SK-N-SH treated with all-trans-retinoic acid at 6 μM for 48 hours (cell line): ENCODE measurements at regions not wholly inside any gene's neighbourhood (a gene's known extent, or its start where the extent isn't known, plus 50 kb on each side); places are given as distances from the start of the nearest gene placed in this dataset.

Experiments used
- ARNTL ChIP-seq: fragments of 450-650 bp; formaldehyde crosslinking; IDR thresholded peaks from 2 replicates; pipeline ENCODE4 v1.5.0; 2020; ENCODE audit warnings: low read depth, mild to moderate bottlenecking, moderate library complexity, borderline replicate concordance
- CSDC2 ChIP-seq: fragments of 250-450 bp; sonication (Bioruptor Pico); IDR thresholded peaks from 2 replicates; pipeline ENCODE4 v1.5.0; 2020; ENCODE audit warnings: mild to moderate bottlenecking, moderate library complexity
- GLIS3 ChIP-seq: fragments of 250-450 bp; sonication (Bioruptor Pico); IDR thresholded peaks from 2 replicates; pipeline ENCODE4 v1.5.0; 2020; ENCODE audit warnings: mild to moderate bottlenecking, moderate library complexity
- OSR1 ChIP-seq: fragments of 250-450 bp; sonication (Bioruptor Pico); IDR thresholded peaks from 2 replicates; pipeline ENCODE4 v1.8.0; 2022; ENCODE audit warnings: moderate library complexity, mild to moderate bottlenecking, inconsistent platforms
- RARB ChIP-seq: fragments of 250-450 bp; sonication (Bioruptor Pico); IDR thresholded peaks from 2 replicates; pipeline ENCODE4 v1.8.0; 2021; ENCODE audit warnings: mild to moderate bottlenecking, moderate library complexity
- TOX ChIP-seq: fragments of 250-450 bp; sonication (Bioruptor Pico); IDR thresholded peaks from 2 replicates; pipeline ENCODE4 v1.8.0; 2021; ENCODE audit warnings: mild to moderate bottlenecking, moderate library complexity, borderline replicate concordance
- ZFP3 ChIP-seq: fragments of 250-450 bp; sonication (Bioruptor Pico); IDR thresholded peaks from 2 replicates; pipeline ENCODE4 v1.5.0; 2020; ENCODE audit warnings: mild to moderate bottlenecking, moderate library complexity
- ZFP30 ChIP-seq: fragments of 450-650 bp; formaldehyde crosslinking; IDR thresholded peaks from 2 replicates; pipeline ENCODE4 v1.5.0; 2022; ENCODE audit warnings: mild to moderate bottlenecking, moderate library complexity
- ZNF565 ChIP-seq: fragments of 450-650 bp; formaldehyde crosslinking; conservative IDR thresholded peaks from 2 replicates; pipeline ENCODE4 v1.5.0; 2020; ENCODE audit warnings: low read depth, mild to moderate bottlenecking, moderate library complexity
- ZNF70 ChIP-seq: fragments of 450-650 bp; formaldehyde crosslinking; IDR thresholded peaks from 2 replicates; pipeline ENCODE4 v1.5.0; 2020; ENCODE audit warnings: mild to moderate bottlenecking, moderate library complexity
- ZNF8 ChIP-seq: fragments of 450-650 bp; formaldehyde crosslinking; IDR thresholded peaks from 2 replicates; pipeline ENCODE4 v1.5.0; 2020; ENCODE audit warnings: mild to moderate bottlenecking, moderate library complexity
- TF ChIP-seq, protein P1 (sequence below): fragments of 250-450 bp; sonication (Bioruptor Pico); IDR thresholded peaks from 2 replicates; pipeline ENCODE4 v1.5.0; 2020; ENCODE audit warnings: mild to moderate bottlenecking, moderate library complexity
- TF ChIP-seq, protein P2 (sequence below): fragments of 250-450 bp; sonication (Bioruptor Pico); IDR thresholded peaks from 2 replicates; pipeline ENCODE4 v1.8.0; 2020; ENCODE audit warnings: mild to moderate bottlenecking, moderate library complexity, borderline replicate concordance
- TF ChIP-seq, protein P3 (sequence below): fragments of 250-450 bp; sonication (Bioruptor Pico); IDR thresholded peaks from 2 replicates; pipeline ENCODE4 v1.8.0; 2021; ENCODE audit warnings: low read depth, mild to moderate bottlenecking, moderate library complexity, borderline replicate concordance

DNA sequence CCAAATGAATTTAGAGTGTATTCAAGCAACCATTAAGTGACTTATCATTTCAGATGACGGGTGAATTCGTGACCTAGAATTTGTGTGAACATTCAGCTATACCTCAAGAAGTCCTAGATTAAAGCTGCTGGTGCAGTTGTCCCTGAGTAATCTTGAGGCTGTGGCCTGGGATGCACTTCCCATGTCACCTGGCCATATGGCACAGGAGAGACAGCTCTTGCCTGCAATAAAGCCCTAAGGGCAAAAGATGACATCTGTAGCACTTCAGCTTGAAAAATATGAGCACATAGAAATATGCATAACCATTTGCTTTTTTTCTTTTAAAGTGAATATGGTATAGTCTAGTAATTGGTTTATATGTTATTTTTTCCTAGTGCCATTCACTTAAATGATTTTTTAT, 125.8 kb downstream of the FHDC1 start:
- TF ChIP-seq, protein P1, sequence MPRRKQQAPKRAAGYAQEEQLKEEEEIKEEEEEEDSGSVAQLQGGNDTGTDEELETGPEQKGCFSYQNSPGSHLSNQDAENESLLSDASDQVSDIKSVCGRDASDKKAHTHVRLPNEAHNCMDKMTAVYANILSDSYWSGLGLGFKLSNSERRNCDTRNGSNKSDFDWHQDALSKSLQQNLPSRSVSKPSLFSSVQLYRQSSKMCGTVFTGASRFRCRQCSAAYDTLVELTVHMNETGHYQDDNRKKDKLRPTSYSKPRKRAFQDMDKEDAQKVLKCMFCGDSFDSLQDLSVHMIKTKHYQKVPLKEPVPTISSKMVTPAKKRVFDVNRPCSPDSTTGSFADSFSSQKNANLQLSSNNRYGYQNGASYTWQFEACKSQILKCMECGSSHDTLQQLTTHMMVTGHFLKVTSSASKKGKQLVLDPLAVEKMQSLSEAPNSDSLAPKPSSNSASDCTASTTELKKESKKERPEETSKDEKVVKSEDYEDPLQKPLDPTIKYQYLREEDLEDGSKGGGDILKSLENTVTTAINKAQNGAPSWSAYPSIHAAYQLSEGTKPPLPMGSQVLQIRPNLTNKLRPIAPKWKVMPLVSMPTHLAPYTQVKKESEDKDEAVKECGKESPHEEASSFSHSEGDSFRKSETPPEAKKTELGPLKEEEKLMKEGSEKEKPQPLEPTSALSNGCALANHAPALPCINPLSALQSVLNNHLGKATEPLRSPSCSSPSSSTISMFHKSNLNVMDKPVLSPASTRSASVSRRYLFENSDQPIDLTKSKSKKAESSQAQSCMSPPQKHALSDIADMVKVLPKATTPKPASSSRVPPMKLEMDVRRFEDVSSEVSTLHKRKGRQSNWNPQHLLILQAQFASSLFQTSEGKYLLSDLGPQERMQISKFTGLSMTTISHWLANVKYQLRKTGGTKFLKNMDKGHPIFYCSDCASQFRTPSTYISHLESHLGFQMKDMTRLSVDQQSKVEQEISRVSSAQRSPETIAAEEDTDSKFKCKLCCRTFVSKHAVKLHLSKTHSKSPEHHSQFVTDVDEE: no peak
- TF ChIP-seq, protein P2, sequence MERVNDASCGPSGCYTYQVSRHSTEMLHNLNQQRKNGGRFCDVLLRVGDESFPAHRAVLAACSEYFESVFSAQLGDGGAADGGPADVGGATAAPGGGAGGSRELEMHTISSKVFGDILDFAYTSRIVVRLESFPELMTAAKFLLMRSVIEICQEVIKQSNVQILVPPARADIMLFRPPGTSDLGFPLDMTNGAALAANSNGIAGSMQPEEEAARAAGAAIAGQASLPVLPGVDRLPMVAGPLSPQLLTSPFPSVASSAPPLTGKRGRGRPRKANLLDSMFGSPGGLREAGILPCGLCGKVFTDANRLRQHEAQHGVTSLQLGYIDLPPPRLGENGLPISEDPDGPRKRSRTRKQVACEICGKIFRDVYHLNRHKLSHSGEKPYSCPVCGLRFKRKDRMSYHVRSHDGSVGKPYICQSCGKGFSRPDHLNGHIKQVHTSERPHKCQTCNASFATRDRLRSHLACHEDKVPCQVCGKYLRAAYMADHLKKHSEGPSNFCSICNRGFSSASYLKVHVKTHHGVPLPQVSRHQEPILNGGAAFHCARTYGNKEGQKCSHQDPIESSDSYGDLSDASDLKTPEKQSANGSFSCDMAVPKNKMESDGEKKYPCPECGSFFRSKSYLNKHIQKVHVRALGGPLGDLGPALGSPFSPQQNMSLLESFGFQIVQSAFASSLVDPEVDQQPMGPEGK (CRISPR knock-in tag): no peak
- no peak for TF ChIP-seq RARB (CRISPR knock-in tag)
- no peak for TF ChIP-seq ZFP3 (CRISPR knock-in tag)
- TF ChIP-seq ZNF565: no peak
- no peak for TF ChIP-seq OSR1 (CRISPR knock-in tag)
- TF ChIP-seq, protein P3, sequence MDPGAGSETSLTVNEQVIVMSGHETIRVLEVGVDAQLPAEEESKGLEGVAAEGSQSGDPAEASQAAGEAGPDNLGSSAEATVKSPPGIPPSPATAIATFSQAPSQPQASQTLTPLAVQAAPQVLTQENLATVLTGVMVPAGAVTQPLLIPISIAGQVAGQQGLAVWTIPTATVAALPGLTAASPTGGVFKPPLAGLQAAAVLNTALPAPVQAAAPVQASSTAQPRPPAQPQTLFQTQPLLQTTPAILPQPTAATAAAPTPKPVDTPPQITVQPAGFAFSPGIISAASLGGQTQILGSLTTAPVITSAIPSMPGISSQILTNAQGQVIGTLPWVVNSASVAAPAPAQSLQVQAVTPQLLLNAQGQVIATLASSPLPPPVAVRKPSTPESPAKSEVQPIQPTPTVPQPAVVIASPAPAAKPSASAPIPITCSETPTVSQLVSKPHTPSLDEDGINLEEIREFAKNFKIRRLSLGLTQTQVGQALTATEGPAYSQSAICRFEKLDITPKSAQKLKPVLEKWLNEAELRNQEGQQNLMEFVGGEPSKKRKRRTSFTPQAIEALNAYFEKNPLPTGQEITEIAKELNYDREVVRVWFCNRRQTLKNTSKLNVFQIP (CRISPR knock-in tag): no peak
- no peak for TF ChIP-seq GLIS3 (CRISPR knock-in tag)
- no peak for TF ChIP-seq ARNTL (CRISPR knock-in tag)
- TF ChIP-seq ZFP30 (CRISPR knock-in tag): no peak
- no peak for TF ChIP-seq CSDC2 (CRISPR knock-in tag)
- no peak for TF ChIP-seq ZNF70 (CRISPR knock-in tag)
- TF ChIP-seq TOX (CRISPR knock-in tag): no peak
- no peak for TF ChIP-seq ZNF8 (CRISPR knock-in tag)
